NCI-H82 treated with DMSO at 0.1 percent for 48 hours (cell line): ENCODE measurements at regions not wholly inside any gene's neighbourhood (a gene's known extent, or its start where the extent isn't known, plus 50 kb on each side); places are given as distances from the start of the nearest gene placed in this dataset.
"Not testable (repeated sequence)": the region's sequence is repeated elsewhere in the genome, so short reads cannot be mapped to it uniquely, and the experiment has no call there.

Experiments used
- DNase-seq: peaks from one replicate; lab custom pipeline; 2025; ENCODE audit not compliant: unreplicated experiment; lab: John Stamatoyannopoulos, UW

DNA sequence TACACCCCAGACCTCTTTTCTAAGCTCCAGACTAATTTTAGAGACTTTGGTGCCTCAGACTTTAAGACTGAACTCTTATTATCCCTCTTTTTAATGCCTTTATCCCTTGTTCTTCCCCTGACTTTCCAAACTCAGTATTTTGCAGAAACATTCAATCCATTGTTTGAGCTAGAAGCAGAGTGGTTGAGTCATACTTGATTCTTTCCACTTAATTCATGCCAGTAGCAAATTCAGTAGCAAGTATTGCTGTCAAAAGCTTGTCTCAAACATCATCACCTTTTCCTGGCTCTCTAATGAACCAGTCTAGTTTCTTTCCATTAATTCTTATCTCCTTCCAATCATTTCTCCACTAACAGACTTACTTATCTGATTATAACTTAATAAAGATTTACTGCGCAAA lies 699.7 kb upstream of the ZNF804A start:
- no peak for DNase-seq

DNA sequence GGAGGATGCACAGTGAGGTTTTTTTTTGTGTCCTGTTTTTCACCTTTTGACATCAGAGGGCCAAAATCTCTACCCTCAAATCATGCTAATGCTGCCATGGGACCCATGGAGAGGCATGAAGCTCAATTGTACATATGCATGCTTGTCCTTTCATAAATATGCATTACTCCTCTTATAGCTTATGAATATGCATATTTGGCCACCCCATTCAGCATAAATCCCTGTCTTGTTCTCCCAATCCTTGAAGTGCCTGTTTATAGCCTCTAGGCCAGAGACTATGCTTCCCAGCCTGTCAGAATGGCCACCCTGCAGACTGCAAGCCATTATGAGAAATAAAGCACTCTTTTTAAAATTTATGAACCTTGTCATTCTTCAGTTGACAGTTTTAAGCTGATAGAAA lies 696.4 kb upstream of the ZNF804A start:
- no peak for DNase-seq

DNA sequence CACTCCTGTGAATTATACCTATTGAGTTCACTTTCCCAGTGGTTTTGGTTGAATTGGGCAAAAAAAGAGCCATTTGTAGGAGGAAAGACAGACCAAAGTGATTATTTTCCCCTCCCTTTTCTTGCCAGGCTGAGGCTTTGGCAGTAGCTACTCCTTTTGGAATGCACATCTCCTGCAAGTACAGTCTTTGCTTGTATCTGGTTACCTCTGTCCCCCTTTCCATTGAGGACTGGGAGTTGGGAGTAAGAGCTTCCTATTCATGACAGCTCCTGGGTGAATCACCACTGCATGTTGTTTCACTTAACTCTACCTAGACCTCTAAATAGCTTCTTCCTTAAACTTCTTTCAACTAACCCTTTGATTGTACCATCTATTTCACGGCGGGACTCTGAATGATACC lies 695.3 kb upstream of the ZNF804A start:
- DNase-seq = no peak

DNA sequence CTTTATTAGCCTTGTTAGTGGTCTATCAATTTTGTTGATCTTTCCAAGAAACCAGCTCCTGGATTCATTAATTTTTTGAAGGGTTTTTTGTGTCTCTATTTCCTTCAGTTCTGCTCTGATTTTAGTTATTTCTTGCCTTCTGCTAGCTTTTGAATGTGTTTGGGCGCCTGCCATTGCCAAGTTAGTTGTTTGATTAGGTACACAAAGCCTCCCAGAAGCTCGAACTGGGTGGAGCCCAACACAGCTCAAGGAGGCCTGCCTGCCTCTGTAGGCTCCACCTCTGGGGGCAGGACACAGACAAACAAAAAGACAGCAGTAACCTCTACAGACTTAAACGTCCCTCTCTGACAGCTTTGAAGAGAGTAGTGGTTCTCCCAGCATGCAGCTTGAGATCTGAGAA lies 682.3 kb upstream of the ZNF804A start:
- not testable (repeated sequence) for DNase-seq

DNA sequence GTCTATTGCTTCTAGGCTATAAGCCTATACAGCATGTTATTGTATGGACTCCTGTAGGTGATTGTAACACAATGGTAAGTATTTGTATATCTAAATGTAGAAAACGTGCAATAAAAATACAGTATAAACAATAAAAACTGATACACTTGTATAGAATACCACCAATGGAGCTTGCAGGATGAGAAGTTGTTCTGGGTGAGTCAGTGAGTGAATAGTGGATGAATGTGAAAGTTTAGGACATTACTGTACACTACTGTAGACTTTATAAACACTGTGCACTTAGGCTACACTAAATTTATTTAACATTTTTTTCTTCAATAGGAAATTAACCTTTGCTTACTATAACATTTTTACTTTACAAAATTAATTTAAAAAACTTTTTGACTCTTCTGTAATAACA lies 679.2 kb upstream of the ZNF804A start:
- no peak for DNase-seq

DNA sequence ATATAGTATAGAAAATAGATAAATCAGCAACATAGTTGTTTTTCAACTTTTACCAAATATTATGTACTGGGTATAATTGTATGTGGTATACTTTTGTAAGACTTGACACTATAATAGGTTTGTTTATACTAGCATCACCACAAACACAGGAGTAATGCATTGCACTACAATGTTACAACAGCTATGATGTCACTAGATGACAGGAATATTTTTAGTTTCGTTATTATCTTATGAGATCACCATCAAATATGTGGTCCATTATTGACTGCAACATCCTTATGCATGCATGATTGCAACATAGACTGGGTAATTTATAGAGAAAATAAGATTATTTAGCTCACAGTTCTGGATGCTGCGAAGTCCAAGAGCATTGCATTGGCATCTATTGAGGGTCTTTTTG lies 678.4 kb upstream of the ZNF804A start:
- DNase-seq = no peak

DNA sequence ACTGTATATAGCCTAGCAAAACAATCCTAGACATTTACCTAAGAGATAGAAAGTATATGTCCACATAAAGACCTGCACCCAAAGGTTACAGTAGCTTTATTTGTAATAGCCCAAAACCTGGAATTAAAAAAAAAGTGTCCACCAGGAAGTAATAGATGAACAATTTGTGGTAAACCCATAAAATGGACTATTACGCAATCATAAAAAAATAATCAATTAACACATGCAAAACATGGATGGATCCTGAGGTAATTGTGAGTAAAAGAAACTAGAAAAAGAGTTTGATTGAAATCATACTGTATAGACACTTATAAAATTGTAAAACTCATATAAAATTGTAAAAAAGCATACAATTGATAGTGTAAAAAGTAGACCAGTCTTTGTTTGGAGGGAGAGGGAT lies 673.0 kb upstream of the ZNF804A start:
- DNase-seq = no peak

DNA sequence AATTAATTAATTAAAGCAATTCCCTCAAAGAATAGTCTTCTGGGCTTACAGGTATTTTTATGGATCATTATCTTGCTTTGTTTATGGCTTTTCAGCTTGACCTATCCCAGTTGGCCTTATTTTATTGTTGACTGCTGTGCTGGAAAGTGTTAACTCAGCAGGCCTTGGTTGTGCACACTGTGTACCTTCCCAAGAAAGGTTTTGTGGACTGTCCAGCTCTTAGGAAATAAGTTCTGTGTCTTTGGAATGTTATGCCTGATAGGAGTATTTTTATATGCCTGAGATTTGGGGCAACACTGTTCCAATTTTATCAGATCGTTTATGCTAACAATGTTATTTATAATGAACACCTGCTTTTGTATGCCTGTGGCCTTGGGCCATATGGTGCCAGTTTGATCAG lies 671.9 kb upstream of the ZNF804A start:
- DNase-seq = no peak

DNA sequence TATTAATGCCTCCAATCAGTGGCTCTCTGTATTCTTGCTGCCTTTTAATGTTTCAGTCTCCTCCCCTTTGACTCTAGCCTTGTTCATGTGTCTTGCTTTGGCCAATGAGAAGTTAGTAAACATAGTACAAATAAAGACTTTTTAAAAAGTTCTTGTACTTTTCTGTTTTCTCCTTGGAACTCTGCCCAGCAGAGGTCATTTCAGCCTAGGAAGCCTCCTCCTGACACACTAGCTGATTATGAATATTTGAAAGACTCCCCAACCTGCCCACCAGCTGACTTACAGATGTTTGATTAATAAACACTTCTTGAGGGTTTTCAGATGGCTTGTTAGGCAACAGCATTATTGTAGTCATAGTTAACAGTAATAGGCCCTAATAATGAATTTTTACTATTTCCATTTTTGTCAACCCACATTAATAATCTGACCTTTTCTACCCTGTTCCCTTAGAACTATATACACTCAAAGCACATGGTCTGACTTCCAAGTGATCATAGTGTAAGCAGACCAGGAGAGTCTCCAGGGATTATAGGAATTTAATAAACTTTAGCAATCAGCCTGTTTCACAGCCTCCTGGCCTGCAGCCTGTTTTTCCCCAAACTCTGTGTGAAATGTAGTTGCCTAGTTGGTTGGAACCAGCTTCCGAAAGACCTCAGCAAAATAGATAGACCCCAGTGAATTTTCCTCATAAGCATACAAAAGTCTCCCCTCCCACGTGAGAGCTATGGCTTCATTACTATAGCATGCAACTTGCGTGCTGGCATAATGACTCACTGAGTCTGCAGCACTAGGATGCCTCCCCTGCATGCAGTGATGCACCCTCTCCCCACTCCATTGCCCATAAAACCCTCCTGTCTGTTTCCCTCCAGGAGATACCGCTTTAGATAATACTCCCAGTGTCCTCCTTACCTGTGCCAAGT lies 670.7 kb upstream of the ZNF804A start:
- no peak for DNase-seq

DNA sequence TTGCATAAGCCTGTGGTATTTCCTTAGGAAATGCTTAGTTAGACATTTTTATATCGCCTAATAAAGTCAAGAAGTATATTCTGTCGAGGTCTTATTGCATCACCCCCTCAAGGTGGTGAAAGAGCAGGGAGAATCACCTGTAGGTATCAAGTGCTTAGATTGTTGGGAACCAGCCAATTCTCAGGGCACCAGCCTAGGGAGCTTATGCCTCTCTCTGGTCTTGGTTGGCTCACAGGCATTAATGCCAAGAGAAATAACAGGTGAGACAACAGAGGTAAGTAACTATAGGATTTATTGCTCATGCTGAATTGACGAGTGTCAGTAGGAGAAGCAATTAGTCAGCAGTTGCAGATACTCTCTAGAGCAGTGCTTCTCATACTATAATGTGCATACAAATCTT lies 663.3 kb upstream of the ZNF804A start:
- no peak for DNase-seq

DNA sequence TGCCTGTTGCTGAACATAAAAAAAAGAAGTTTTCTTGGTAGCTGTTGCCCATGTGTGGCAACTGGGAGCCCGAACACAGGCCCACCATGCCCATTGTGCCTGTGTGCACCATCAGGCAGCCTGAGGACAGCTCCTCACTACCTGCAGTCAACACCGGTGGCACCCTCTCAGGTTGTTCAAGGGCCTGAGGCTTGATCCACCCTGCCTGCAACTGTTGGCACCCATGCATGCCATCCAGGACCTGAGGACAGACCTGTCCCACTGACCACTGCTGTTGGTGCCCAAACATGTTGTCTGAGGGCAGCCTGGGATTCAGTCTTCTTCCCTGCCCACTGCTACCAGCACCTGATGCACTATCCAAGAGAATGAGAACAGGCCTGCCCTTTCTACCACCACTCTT lies 661.1 kb upstream of the ZNF804A start:
- no peak for DNase-seq

DNA sequence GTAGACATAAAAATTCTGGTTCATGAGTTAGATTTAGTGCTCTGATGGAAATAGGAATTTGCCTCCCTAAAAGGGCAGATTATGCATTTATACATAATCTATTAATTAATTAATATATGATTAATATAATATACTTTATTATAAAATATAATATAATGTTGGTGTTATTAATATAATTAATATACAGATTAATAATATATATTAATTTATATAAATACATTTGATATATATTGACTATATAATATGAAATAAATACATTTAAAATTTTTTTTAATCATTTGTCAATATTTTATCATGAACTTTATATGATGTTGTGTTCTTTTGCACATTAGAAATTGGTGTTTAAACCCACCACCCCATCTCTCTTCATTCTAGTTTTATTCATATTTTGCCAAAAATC lies 652.1 kb upstream of the ZNF804A start:
- DNase-seq = no peak

DNA sequence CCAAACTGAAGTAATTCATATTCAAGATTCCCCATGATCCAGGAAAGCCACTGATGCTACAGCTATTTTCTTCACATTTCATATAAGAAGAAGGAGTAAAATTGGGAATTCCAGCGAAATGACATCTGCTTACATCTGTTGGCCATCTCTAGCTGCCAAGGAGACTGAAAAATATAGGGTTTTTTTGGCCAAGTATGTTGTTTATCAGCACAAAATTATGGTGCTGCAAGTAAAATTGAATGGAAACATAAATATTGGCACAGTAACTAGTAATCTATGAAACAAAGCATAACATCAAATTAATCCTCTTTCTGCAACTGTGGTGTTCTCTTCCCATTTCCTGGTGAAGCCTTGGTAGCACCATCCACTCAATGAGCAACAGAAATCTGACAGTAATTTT lies 649.5 kb upstream of the ZNF804A start:
- DNase-seq = no peak

DNA sequence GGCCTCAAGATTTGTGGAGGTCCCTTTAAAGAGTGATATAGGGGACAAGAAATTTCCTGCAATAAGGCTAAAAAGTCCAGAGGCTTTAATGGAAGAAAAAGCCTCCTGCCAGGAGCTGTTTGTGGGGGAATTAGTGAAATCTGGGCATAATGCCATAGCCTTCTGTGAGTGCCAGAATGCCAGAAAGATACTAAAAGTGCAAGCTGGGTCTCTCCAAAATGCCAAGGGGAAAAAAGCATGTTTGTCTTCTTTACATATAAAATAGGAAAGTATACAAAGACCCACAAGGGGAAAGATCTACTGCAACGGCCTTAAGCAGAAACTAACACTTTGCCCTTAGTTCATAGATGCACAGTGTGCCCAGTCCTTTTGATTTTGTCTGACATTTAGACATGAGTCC lies 647.7 kb upstream of the ZNF804A start:
- DNase-seq = no peak

DNA sequence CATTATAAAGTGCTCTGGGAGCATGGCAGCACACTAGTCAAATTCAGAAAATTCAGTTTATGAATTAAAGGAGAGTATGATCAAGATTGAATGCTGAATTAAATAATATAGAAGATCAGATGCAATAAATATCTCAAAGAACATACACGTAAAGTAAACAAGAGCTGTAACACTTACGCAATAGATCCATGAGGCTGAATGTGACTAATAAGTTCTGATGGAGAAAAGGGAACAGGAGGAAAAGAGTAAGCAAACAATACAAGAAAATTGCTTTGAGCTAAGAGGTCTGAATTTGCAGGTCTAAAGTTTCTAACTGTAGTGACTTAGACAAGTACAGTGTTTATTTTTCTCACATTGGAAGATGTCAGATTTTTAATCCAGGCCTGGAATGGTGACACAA lies 646.7 kb upstream of the ZNF804A start:
- DNase-seq = no peak

DNA sequence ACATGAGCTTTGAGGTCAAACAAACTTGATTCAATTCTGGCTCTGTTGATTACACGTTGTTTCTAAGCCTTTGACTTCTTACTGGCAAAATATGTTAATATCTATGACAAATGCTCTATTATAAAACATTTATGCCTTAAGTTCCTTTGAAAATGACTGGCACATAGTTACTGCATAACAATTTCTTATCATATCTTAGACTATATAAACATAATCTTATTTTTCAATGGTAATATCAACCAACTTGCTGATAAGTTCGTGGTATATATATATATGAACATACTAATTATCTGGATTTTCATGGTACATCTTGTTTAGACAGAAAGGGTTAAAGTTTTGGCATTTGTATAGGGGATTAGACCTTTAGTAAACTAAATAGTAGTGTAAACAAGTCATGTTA lies 645.6 kb upstream of the ZNF804A start:
- no peak for DNase-seq

DNA sequence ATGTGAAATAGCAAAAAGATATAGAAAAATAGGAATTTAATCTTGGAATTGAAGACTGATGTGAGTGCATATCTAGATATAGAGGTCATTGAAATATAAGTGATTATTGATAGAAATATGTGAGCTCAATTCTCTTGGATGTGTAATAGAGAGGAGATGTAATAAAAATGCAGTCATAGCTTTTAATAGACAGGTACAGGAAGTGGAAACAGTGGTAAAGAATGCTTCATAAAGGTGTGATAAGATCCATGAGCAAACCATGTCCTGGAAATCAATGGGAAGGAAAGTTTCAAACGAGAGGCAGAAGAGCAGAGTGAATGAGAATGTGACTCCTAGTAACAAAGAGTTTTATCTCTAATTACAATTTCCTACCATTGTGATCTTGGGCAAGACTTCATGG lies 634.7 kb upstream of the ZNF804A start:
- DNase-seq = no peak

DNA sequence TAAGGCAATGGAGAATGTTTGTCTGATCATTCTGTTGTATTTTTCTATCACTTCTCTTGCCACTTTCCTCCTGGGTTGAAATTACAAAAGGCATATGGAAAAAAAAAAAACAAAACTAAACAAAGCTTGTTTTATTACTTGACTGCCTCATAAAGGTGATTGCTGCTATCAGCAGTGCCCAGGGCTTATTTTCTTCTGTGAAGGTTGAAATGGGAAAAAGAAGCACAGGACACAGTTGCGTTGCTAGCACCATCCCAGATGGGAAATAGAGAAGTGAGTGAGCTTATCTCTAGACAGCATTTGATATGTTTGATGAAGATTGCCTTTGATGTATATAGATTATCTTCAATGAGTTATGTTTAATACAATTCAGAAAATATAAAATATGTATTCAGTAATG lies 633.8 kb upstream of the ZNF804A start:
- no peak for DNase-seq

DNA sequence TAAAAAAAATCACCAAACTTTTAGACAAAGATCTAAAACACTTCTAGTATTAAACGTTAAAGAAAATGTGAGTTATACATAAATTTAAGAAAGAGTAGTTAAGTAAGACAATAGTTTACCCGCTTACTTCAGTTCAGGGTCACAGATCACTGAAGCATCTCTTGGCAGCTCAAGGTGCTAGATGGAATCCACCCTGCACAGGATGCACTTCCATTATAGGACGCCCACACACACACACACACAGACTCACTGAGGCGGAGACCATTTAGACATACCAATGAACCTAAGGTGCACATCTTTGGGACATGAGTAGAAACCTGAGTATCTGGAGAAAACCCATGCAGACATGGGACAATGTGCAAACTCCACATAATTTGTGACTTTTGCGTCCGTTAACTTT lies 630.6 kb upstream of the ZNF804A start:
- no peak for DNase-seq

DNA sequence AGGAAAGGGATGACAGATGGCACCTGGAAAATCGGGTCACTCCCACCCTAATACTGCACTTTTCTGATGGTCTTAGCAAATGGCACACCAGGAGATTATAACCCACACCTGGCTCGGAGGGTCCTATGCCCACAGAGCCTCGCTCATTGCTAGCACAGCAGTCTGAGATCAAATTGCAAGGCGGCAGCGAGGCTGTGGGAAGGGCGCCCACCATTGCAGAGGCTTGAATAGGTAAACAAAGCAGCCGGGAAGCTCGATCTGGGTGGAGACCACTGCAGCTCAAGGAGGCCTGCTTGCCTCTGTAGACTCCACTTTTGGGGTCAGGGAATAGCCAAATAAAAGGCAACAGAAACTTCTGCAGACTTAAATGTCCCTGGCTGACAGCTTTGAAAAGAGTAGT lies 622.7 kb upstream of the ZNF804A start:
- not testable (repeated sequence) for DNase-seq

DNA sequence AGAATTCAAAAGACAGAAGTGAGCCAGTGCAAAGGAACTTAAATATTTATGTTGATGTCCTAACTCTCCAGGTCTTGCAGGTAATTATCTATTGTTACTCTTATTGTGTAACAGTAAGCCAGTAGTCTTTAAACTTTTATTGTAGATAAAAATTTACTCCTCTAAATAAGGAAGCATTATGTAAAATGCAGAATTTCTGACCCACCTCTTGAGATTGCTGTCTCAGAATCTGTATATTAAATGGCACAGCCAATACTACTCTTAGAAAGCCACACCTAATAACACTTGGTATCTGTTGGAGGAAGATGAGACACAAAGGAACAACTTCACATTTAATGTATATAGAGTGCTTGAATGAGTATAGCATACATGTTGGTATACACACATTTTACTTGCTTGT lies 613.5 kb upstream of the ZNF804A start:
- no peak for DNase-seq

DNA sequence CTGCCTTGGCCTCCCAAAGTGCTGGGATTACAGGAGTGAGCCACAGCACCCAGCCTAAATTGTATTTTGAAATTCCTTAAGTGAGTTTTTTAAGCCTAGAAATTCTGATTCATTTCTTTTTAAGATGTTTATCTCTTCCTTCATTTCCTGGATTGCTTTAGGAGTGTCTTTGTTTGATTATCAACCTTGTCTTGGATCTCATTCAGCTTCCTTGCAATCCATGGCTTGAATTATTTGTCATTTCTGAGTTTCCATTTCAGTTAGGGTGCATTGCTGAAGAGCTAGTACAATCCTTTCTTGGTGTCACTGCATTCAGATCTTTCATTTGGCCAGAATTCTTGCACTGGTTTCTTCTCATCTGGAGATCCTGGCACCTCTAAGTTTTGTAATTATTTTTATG lies 606.4 kb upstream of the ZNF804A start:
- no peak for DNase-seq

DNA sequence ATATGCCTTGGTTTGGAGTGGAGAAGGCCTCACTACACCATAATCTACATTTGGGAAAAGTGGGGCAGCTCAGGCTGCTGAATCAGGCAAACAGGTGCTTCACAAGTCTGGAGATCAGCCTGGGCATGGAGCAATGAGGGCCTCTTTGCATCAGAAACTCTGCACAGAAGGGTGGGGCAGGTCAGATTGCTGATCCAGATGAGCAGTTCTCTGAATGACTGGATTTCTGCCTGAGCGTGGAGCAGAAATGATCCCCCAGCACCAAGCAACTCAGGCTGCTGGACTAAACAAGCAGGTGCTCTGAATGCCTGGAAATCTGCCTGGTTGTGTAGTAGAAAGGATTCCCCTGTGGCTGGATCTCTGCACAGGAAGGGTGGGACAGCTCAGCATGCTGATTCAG lies 605.3 kb upstream of the ZNF804A start:
- DNase-seq = no peak
